ENCODE measurements at regions not wholly inside any gene's neighbourhood (a gene's known extent, or its start where the extent isn't known, plus 50 kb on each side); places are given as distances from the start of the nearest gene placed in this dataset.

GRCh38 chr17:13704333-13704732 is 102.6 kb upstream of the HS3ST3A1 start:
- TF ChIP-seq CTCF (IDR thresholded peaks at IDR 0.05) (no peak), POLR2A (IDR thresholded peaks at IDR 0.05) (no peak)

Data from right lobe of liver (tissue), 4 donors.